GM12878 (cell line): ENCODE measurements at regions not wholly inside any gene's neighbourhood (a gene's known extent, or its start where the extent isn't known, plus 50 kb on each side); places are given as distances from the start of the nearest gene placed in this dataset.

Experiments
- ATAC-seq: fragments of 200-7000 bp; cut with Tn5 transposase; 3 replicates; pipeline ENCODE4 v1.9.1; 2020; ENCODE audit warnings: mild to moderate bottlenecking, moderate library complexity
- BruUV-seq: library from RNA; stranded (reverse); fragments of 400-500 nt; replicated peaks from 2 replicates; lab custom pipeline; 2021; lab: Mats Ljungman, UMichigan
- CTCF ChIA-PET: fragments of 300-600 bp; sonication (Branson Sonifier 250); formaldehyde crosslinking; extraction: SDS; loops from one replicate; lab custom pipeline; 2021; ENCODE audit warnings: inconsistent platforms; lab: Yijun Ruan, JAX
- POLR2A ChIA-PET: fragments of 350-600 bp; formaldehyde crosslinking; extraction: SDS; loops from one replicate; lab custom pipeline; 2021; ENCODE audit warnings: inconsistent platforms; lab: Charles Lee
- RAD21 ChIA-PET: fragments of 300-600 bp; sonication (Branson Sonifier 250); formaldehyde crosslinking; loops from one replicate; lab custom pipeline; 2023; ENCODE audit warnings: antibody characterized with exemption; ENCODE audit not compliant: unreplicated experiment; lab: Charles Lee
- SMC1A ChIA-PET: fragments of 300-600 bp; sonication (Branson Sonifier 250); formaldehyde crosslinking; loops from one replicate; lab custom pipeline; 2023; ENCODE audit not compliant: unreplicated experiment, uncharacterized antibody; lab: Charles Lee
- DNase-seq: peaks from one replicate; pipeline ENCODE4 v3.0.0-alpha.2; 2011; ENCODE audit warnings: low read depth, low spot score
- FAIRE-seq: peaks from 3 replicates; lab custom pipeline; 2011; peaks lifted over from hg19 to GRCh38; lab: Jason Lieb, UNC
- H2AFZ ChIP-seq: 2 replicates; pipeline ENCODE4 v1.6.0; 2011; ENCODE audit warnings: low read depth, low read length, control low read depth; ENCODE audit not compliant: control insufficient read depth
- H3K27ac ChIP-seq: 2 replicates; pipeline ENCODE4 v1.5.1; 2011; ENCODE audit warnings: control low read depth; ENCODE audit not compliant: control insufficient read depth, insufficient read depth
- H3K27me3 ChIP-seq, 2 experiments: replicated peaks in 1 of 2; 2 replicates each; pipeline versions ENCODE4 v1.6.0 to v1.6.1; 2011; ENCODE audit warnings: low read length in 1 of 2; ENCODE audit not compliant: control insufficient read depth in 2 of 2, insufficient read depth in 2 of 2
- H3K36me3 ChIP-seq, 2 experiments: 2 replicates each; pipeline ENCODE4 v1.5.1; 2011; ENCODE audit warnings: low read length in 1 of 2; ENCODE audit not compliant: control insufficient read depth in 2 of 2, insufficient read depth in 2 of 2
- H3K4me1 ChIP-seq: 2 replicates; pipeline ENCODE4 v1.6.1; 2011; ENCODE audit warnings: mild to moderate bottlenecking, low read length, moderate library complexity, mixed read lengths; ENCODE audit not compliant: control insufficient read depth, insufficient read depth
- H3K4me2 ChIP-seq: 2 replicates; pipeline ENCODE4 v1.6.0; 2011; ENCODE audit warnings: control low read depth; ENCODE audit not compliant: control insufficient read depth, insufficient read depth
- H3K4me3 ChIP-seq: fragments of 200-600 bp; sonication (generic); 2 replicates; pipeline ENCODE4 v1.5.1; 2016
- H3K79me2 ChIP-seq: 2 replicates; pipeline ENCODE4 v1.6.0; 2011; ENCODE audit warnings: low read length; ENCODE audit not compliant: control insufficient read depth, insufficient read depth
- H3K9ac ChIP-seq: 2 replicates; pipeline ENCODE4 v1.8.0; 2011; ENCODE audit warnings: low read length, control low read depth, mixed read lengths; ENCODE audit not compliant: control insufficient read depth, insufficient read depth
- H3K9me3 ChIP-seq: replicated peaks from 3 replicates; pipeline ENCODE4 v1.5.1; 2011; ENCODE audit warnings: mild to moderate bottlenecking, low read length; ENCODE audit not compliant: control insufficient read depth, insufficient read depth
- H4K20me1 ChIP-seq: 2 replicates; pipeline ENCODE4 v1.6.0; 2011; ENCODE audit not compliant: control insufficient read depth, insufficient read depth
- CBFB ChIP-seq: IDR thresholded peaks from 2 replicates; pipeline ENCODE4 v1.6.1; 2016; ENCODE audit warnings: antibody characterized with exemption, low read depth
- EGR1 ChIP-seq, 2 experiments: IDR thresholded peaks; 1 replicate in 1 of 2; 2 replicates in 1 of 2; pipeline ENCODE4 v1.6.1; 2011 to 2012; ENCODE audit warnings: low read depth in 2 of 2, low read length in 2 of 2, borderline replicate concordance in 1 of 2, mild to moderate bottlenecking in 1 of 2, moderate library complexity in 1 of 2
- FOXM1 ChIP-seq: IDR thresholded peaks from 2 replicates; pipeline ENCODE4 v1.6.1; 2012; ENCODE audit warnings: low read depth, mild to moderate bottlenecking, inconsistent platforms, low read length, moderate library complexity
- JUNB ChIP-seq: IDR thresholded peaks from 2 replicates; pipeline ENCODE4 v1.6.1; 2016; ENCODE audit warnings: antibody characterized with exemption, mild to moderate bottlenecking
- MEF2B ChIP-seq: fragments of 450-650 bp; IDR thresholded peaks from 2 replicates; pipeline ENCODE4 v1.6.1; 2018; ENCODE audit warnings: mild to moderate bottlenecking, moderate library complexity; ENCODE audit not compliant: partially characterized antibody, poor library complexity, severe bottlenecking
- NFXL1 ChIP-seq: fragments of 450-650 bp; IDR thresholded peaks from 2 replicates; pipeline ENCODE4 v1.6.1; 2017; ENCODE audit warnings: antibody characterized with exemption, mild to moderate bottlenecking, borderline replicate concordance
- NR2C1 ChIP-seq: fragments of 450-650 bp; IDR thresholded peaks from 2 replicates; pipeline ENCODE4 v1.6.1; 2017; ENCODE audit warnings: antibody characterized with exemption, mild to moderate bottlenecking, moderate library complexity
- RB1 ChIP-seq: fragments of 450-650 bp; formaldehyde crosslinking; IDR thresholded peaks from 2 replicates; pipeline ENCODE4 v1.6.1; 2017; ENCODE audit warnings: mild to moderate bottlenecking, borderline replicate concordance
- SIN3A ChIP-seq: IDR thresholded peaks from 2 replicates; pipeline ENCODE4 v1.6.1; 2012; ENCODE audit warnings: low read depth, low read length, improper control_type of control experiment
- STAT3 ChIP-seq: IDR thresholded peaks from 2 replicates; pipeline ENCODE4 v1.6.1; 2011; ENCODE audit warnings: low read depth, low read length, improper control_type of control experiment
- SUPT20H ChIP-seq: IDR thresholded peaks from 2 replicates; pipeline ENCODE4 v1.6.1; 2011; ENCODE audit warnings: low read depth, mild to moderate bottlenecking, low read length, moderate library complexity, borderline replicate concordance; ENCODE audit not compliant: control insufficient read depth
- WGBS: methylation state at CpG from one replicate; pipeline ENCODE4 v1.1.6; 2016; ENCODE audit warnings: low lambda C conversion rate; ENCODE audit not compliant: insufficient replicate concordance, insufficient coverage; ENCODE audit errors: missing lambda C conversion rate; 5-methylcytosine and 5-hydroxymethylcytosine counted together
- in situ Hi-C: fragments of 300-500 bp; cut with MboI; formaldehyde crosslinking; loops from 9 replicates; pipeline ENCODE4 v1.14.3; 2018; ENCODE audit warnings: mixed read lengths
- intact Hi-C: fragments of 100-400 bp; cut with micrococcal nuclease; formaldehyde crosslinking; loops from one replicate; pipeline ENCODE4 v1.14.2; 2022; ENCODE audit not compliant: unreplicated experiment
- TF ChIP-seq, protein P1 (sequence below): IDR thresholded peaks from 2 replicates; pipeline ENCODE4 v1.6.1; 2011; ENCODE audit warnings: borderline replicate concordance, low read depth, mild to moderate bottlenecking, moderate library complexity, mixed read lengths, low read length; ENCODE audit not compliant: insufficient read depth; ENCODE audit errors: extremely low read length
- TF ChIP-seq, protein P2 (sequence below): fragments of 450-650 bp; IDR thresholded peaks from 2 replicates; pipeline ENCODE4 v1.6.1; 2017; ENCODE audit warnings: mild to moderate bottlenecking, moderate library complexity

DNA sequence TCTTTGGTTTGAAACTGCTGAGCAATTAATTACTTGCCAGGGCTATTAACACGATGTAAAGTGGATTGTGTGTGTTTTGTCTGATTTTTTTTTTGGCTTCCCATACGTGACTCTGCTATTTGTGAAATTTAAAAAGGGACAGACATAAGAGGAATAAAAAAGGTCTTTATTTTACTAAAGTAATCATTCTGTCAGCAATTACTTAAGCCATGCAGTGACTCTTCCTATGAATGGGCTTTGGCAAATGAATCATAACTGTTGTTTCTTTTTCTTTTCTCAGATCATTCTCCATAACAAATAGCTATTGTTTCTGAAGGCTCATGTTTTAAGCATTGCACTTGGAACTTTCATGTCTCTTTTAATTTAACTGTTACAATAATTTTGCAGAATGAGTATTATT lies 461.3 kb upstream of the RORB start:
- H3K9ac ChIP-seq, result no peak overlapping the region
- intact Hi-C loops, result no loop called here
- no peaks in the 10 kb centered on the region for H3K27me3 ChIP-seq
- H3K36me3 ChIP-seq, result no peaks in the 10 kb centered on the region
- POLR2A ChIA-PET, result no interaction called here
- H4K20me1 ChIP-seq, result no peaks in the 10 kb centered on the region
- RAD21 ChIA-PET, result no interaction called here
- no peak overlapping the region for H3K27ac ChIP-seq
- H2AFZ ChIP-seq, result no peak overlapping the region
- ATAC-seq (peak; percentile 58), FAIRE-seq (no peak), DNase-seq (no peak)
- TF ChIP-seq FOXM1, result no peak
- no peak for TF ChIP-seq NFXL1
- no peak for TF ChIP-seq JUNB
- no peak for TF ChIP-seq EGR1 (IDR thresholded peaks at IDR 0.05; ENCODE audit: borderline replicate concordance in 1 of 2, low read depth in 2 of 2, low read length in 2 of 2)
- TF ChIP-seq, protein P1, sequence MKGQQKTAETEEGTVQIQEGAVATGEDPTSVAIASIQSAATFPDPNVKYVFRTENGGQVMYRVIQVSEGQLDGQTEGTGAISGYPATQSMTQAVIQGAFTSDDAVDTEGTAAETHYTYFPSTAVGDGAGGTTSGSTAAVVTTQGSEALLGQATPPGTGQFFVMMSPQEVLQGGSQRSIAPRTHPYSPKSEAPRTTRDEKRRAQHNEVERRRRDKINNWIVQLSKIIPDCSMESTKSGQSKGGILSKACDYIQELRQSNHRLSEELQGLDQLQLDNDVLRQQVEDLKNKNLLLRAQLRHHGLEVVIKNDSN, result no peak
- CTCF ChIA-PET, result no interaction called here
- H3K4me2 ChIP-seq, result no peak overlapping the region
- H3K79me2 ChIP-seq, result no peaks in the 10 kb centered on the region
- H3K9me3 ChIP-seq, result no peaks in the 10 kb centered on the region
- no peaks in the 10 kb centered on the region for H3K4me1 ChIP-seq
- H3K4me3 ChIP-seq, result no peak overlapping the region
- in situ Hi-C loops, result no loop called here
- SMC1A ChIA-PET, result interaction anchor here (1.0 kb wide), 1 partner anchor 10 kb away, joined by 3 read pairs; no protein-coding TSS in a partner anchor
- 2% methylated on average over 2 of the region's 2 CpGs for WGBS
- no TSS peak for BruUV-seq

DNA sequence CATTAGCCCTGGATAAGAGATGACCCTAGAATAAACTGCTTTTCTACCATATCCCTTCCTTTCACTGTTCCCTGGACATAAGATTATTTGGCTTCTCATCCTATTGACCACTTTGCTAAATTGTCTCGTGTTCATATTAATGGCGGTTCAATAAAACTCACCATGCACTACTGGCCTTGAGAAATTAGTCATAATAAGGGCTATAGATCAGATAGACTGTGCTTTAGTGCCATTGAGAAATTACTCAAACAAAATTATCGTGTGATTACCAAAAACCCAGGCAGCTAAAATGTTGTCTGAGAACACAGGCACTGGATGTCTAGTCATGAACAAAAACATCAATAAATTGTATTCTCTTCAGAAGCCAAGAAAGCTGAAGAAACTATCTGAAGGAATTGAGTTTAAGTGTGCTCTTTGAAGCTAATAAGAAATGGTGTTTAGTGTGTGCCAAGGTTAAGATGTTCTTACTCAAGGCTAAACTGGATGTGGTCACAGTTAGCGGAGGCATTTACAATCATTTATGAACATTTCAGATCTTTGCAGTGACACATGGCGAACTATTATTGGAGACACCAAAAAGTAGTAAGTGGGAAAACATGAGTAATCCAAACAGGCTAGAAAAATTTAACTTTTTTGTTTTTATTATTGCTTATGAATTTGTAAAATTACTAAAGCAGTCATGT lies 460.4 kb upstream of the RORB start:
- ChIA-PET RAD21 (no interaction called here), SMC1A (no interaction called here), CTCF (no interaction called here), POLR2A (interaction anchor here (0.6 kb wide), 1 partner anchor 536 kb away, joined by 4 read pairs; no protein-coding TSS in a partner anchor)
- in situ Hi-C loops (no loop called here), intact Hi-C loops (no loop called here)
- no TSS peak for BruUV-seq
- no peak overlapping the region for H3K4me3 ChIP-seq
- FAIRE-seq (no peak), DNase-seq (no peak), ATAC-seq (peak; percentile 66)
- H3K9me3 ChIP-seq, result no peaks in the 10 kb centered on the region
- H3K36me3 ChIP-seq, result no peaks in the 10 kb centered on the region
- 16% methylated on average over 5 of the region's 5 CpGs for WGBS
- no peaks in the 10 kb centered on the region for H4K20me1 ChIP-seq
- no peaks in the 10 kb centered on the region for H3K4me1 ChIP-seq
- H3K27ac ChIP-seq, result no peak overlapping the region
- no peak overlapping the region for H3K4me2 ChIP-seq
- H3K27me3 ChIP-seq, result no peaks in the 10 kb centered on the region
- no peak overlapping the region for H3K9ac ChIP-seq
- no peak overlapping the region for H2AFZ ChIP-seq
- no peaks in the 10 kb centered on the region for H3K79me2 ChIP-seq
- TF ChIP-seq NR2C1 (no peak), CBFB (no peak), STAT3 (no peak), SIN3A (no peak), MEF2B (no peak), RB1 (no peak), SUPT20H (no peak)
- TF ChIP-seq, protein P2, sequence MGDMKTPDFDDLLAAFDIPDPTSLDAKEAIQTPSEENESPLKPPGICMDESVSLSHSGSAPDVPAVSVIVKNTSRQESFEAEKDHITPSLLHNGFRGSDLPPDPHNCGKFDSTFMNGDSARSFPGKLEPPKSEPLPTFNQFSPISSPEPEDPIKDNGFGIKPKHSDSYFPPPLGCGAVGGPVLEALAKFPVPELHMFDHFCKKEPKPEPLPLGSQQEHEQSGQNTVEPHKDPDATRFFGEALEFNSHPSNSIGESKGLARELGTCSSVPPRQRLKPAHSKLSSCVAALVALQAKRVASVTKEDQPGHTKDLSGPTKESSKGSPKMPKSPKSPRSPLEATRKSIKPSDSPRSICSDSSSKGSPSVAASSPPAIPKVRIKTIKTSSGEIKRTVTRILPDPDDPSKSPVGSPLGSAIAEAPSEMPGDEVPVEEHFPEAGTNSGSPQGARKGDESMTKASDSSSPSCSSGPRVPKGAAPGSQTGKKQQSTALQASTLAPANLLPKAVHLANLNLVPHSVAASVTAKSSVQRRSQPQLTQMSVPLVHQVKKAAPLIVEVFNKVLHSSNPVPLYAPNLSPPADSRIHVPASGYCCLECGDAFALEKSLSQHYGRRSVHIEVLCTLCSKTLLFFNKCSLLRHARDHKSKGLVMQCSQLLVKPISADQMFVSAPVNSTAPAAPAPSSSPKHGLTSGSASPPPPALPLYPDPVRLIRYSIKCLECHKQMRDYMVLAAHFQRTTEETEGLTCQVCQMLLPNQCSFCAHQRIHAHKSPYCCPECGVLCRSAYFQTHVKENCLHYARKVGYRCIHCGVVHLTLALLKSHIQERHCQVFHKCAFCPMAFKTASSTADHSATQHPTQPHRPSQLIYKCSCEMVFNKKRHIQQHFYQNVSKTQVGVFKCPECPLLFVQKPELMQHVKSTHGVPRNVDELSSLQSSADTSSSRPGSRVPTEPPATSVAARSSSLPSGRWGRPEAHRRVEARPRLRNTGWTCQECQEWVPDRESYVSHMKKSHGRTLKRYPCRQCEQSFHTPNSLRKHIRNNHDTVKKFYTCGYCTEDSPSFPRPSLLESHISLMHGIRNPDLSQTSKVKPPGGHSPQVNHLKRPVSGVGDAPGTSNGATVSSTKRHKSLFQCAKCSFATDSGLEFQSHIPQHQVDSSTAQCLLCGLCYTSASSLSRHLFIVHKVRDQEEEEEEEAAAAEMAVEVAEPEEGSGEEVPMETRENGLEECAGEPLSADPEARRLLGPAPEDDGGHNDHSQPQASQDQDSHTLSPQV, result no peak
